Transverse colon (tissue), 4 donors: ENCODE measurements at regions not wholly inside any gene's neighbourhood (a gene's known extent, or its start where the extent isn't known, plus 50 kb on each side); places are given as distances from the start of the nearest gene placed in this dataset.

Experiments used
- DNase-seq: peaks from one replicate; pipeline ENCODE4 v3.0.0-alpha.2; 2019
- H3K27ac ChIP-seq, 4 donors: fragments of 200-600 bp; sonication (generic); 2 replicates each; pipeline ENCODE4 v1.5.1; 2016 to 2018; ENCODE audit warnings: inconsistent platforms in 4 of 4
- H3K27me3 ChIP-seq: fragments of 200-600 bp; sonication (generic); 2 replicates; pipeline ENCODE4 v1.5.1; 2017; ENCODE audit warnings: inconsistent platforms
- H3K36me3 ChIP-seq, 4 donors: fragments of 200-600 bp; sonication (generic); 2 replicates each; pipeline ENCODE4 v1.5.1; 2017 to 2019; ENCODE audit warnings: inconsistent platforms in 4 of 4
- H3K4me1 ChIP-seq, 4 donors: fragments of 200-600 bp; sonication (generic); 2 replicates each; pipeline ENCODE4 v1.5.1; 2017 to 2020; ENCODE audit warnings: inconsistent platforms in 4 of 4
- H3K4me3 ChIP-seq, 4 donors: fragments of 200-600 bp; sonication (generic); 1 replicate in 1 of 4; 2 replicates in 3 of 4; pipeline versions ENCODE4 v1.5.1 to v1.6.1; 2017 to 2019; ENCODE audit warnings: inconsistent platforms in 4 of 4
- H3K9me3 ChIP-seq, 2 donors: fragments of 200-600 bp; sonication (generic); 2 replicates each; pipeline ENCODE4 v1.5.1; 2017 to 2019; ENCODE audit warnings: inconsistent platforms in 2 of 2
- CTCF ChIP-seq, 5 experiments: fragments of 200-600 bp in 3 of 5; fragments of 450-650 bp in 2 of 5; sonication (generic) in 3 of 5; IDR thresholded peaks; 1 replicate in 2 of 5; 2 replicates in 3 of 5; pipeline ENCODE4 v1.5.1; 2016 to 2017; ENCODE audit warnings: antibody characterized with exemption in 5 of 5, inconsistent platforms in 3 of 5, mild to moderate bottlenecking in 2 of 5, moderate library complexity in 1 of 5
- EP300 ChIP-seq: sonication (generic); formaldehyde crosslinking; IDR thresholded peaks from one replicate; pipeline ENCODE4 v1.6.1; 2017; ENCODE audit warnings: antibody characterized with exemption, low read depth
- POLR2A ChIP-seq: fragments of 450-650 bp; IDR thresholded peaks from one replicate; pipeline ENCODE4 v1.6.1; 2016; ENCODE audit warnings: antibody characterized with exemption, mild to moderate bottlenecking, moderate library complexity
- POLR2AphosphoS5 ChIP-seq, 3 donors: sonication (generic); formaldehyde crosslinking; IDR thresholded peaks; one replicate each; pipeline ENCODE4 v1.6.1; 2016; ENCODE audit warnings: antibody characterized with exemption in 3 of 3
- WGBS, 2 donors: methylation state at CpG; one replicate each; pipeline ENCODE4 v1.1.5; 2018; ENCODE audit warnings: low coverage in 1 of 2; 5-methylcytosine and 5-hydroxymethylcytosine counted together
- in situ Hi-C, 4 donors: fragments of 200-750 bp; cut with MboI; loops; one replicate each; pipeline versions ENCODE4 v1.15.0 to v1.15.1; 2017; ENCODE audit warnings: low sequenced_read_pairs in 3 of 4, low pct_ligation_motif_present in 1 of 4, low pct_unique_long_range_greater_than_20kb in 1 of 4
- intact Hi-C: fragments of 100-400 bp; cut with DNase I; formaldehyde crosslinking; loops from one replicate; pipeline ENCODE4 v1.15.1; 2023; ENCODE audit warnings: low total_unique reads

GRCh38 chr2:191556463-191556862 is 121.5 kb upstream of the NABP1 start:
- H3K27ac ChIP-seq, result no peak overlapping the region
- DNase-seq, result no peak
- intact Hi-C loops, result loop anchor here (5.0 to 10.0 kb wide), 3 partner anchors 131 to 608 kb away; no protein-coding TSS in a partner anchor
- in situ Hi-C loops, result loop anchor here in 1 of 4 donors (25.0 kb wide), 1 partner anchor 606 kb away; no protein-coding TSS in a partner anchor
- H3K4me3 ChIP-seq, result no peak overlapping the region
- no peaks in the 10 kb centered on the region for H3K36me3 ChIP-seq
- no peaks in the 10 kb centered on the region for H3K9me3 ChIP-seq
- H3K4me1 ChIP-seq, result peaks cover 0 to 3% (median 0%) of the 10 kb centered on the region in 4 donors
- TF ChIP-seq EP300 (no peak), CTCF (IDR thresholded peaks at IDR 0.05) (no peak), POLR2A (no peak), POLR2AphosphoS5 (IDR thresholded peaks at IDR 0.05) (no peak)
- 58 to 64% methylated on average over 2 of the region's 2 CpGs for WGBS, 2 donors
- H3K27me3 ChIP-seq, result no peaks in the 10 kb centered on the region

GRCh38 chr2:191557841-191558240 is 120.1 kb upstream of the NABP1 start:
- Histone ChIP-seq H3K4me1 (peaks cover 0 to 3% (median 0%) of the 10 kb centered on the region in 4 donors), H3K27ac (no peak overlapping the region), H3K4me3 (no peak overlapping the region), H3K36me3 (no peaks in the 10 kb centered on the region), H3K27me3 (no peaks in the 10 kb centered on the region), H3K9me3 (no peaks in the 10 kb centered on the region)
- TF ChIP-seq EP300, result no peak
- no peak for TF ChIP-seq POLR2A
- no peak for TF ChIP-seq CTCF (IDR thresholded peaks at IDR 0.05)
- TF ChIP-seq POLR2AphosphoS5 (IDR thresholded peaks at IDR 0.05), result no peak
- intact Hi-C loops (loop anchor here (5.0 to 10.0 kb wide), 3 partner anchors 129 to 607 kb away; no protein-coding TSS in a partner anchor), in situ Hi-C loops (loop anchor here in 1 of 4 donors (25.0 kb wide), 1 partner anchor 604 kb away; no protein-coding TSS in a partner anchor)
- WGBS, 2 donors, result 89 to 93% methylated on average over 4 to 5 of the region's 5 CpGs
- no peak for DNase-seq

- TF ChIP-seq CTCF (IDR thresholded peaks at IDR 0.05), result no peak
- TF ChIP-seq EP300, result no peak
- no peak for TF ChIP-seq POLR2AphosphoS5 (IDR thresholded peaks at IDR 0.05)
- TF ChIP-seq POLR2A, result no peak
- no peak overlapping the region for H3K4me3 ChIP-seq
- H3K4me1 ChIP-seq, result peaks cover 0 to 3% (median 0%) of the 10 kb centered on the region in 4 donors
- 76 to 86% methylated on average over 4 of the region's 4 CpGs for WGBS, 2 donors
- no peak overlapping the region for H3K27ac ChIP-seq
- H3K9me3 ChIP-seq, result no peaks in the 10 kb centered on the region
- no peaks in the 10 kb centered on the region for H3K27me3 ChIP-seq
- no peaks in the 10 kb centered on the region for H3K36me3 ChIP-seq
- intact Hi-C loops (loop anchor here (5.0 to 10.0 kb wide), 3 partner anchors 128 to 605 kb away; no protein-coding TSS in a partner anchor), in situ Hi-C loops (loop anchor here in 1 of 4 donors (25.0 kb wide), 1 partner anchor 603 kb away; no protein-coding TSS in a partner anchor)
- no peak for DNase-seq
Measured at GRCh38 chr2:191559569-191559968, 118.4 kb upstream of the NABP1 start.

GRCh38 chr2:191560411-191560980 is 117.4 kb upstream of the NABP1 start:
- no peak overlapping the region for H3K4me3 ChIP-seq
- WGBS, 2 donors, result 63 to 85% methylated on average over 7 to 13 of the region's 13 CpGs
- no peak for TF ChIP-seq CTCF (IDR thresholded peaks at IDR 0.05)
- TF ChIP-seq POLR2AphosphoS5 (IDR thresholded peaks at IDR 0.05), result no peak
- no peak for TF ChIP-seq EP300
- no peak for TF ChIP-seq POLR2A
- no peak for DNase-seq
- H3K27me3 ChIP-seq, result no peaks in the 10 kb centered on the region
- no peaks in the 10 kb centered on the region for H3K36me3 ChIP-seq
- no peak overlapping the region for H3K27ac ChIP-seq
- no peaks in the 10 kb centered on the region for H3K9me3 ChIP-seq
- in situ Hi-C loops, result loop anchor here in 1 of 4 donors (10.0 to 25.0 kb wide), 2 partner anchors 124 to 602 kb away; no protein-coding TSS in a partner anchor
- peaks cover 0 to 11% (median 4%) of the 10 kb centered on the region in 4 donors for H3K4me1 ChIP-seq
- intact Hi-C loops, result no loop called here
